ENCODE measurements at regions not wholly inside any gene's neighbourhood (a gene's known extent, or its start where the extent isn't known, plus 50 kb on each side); places are given as distances from the start of the nearest gene placed in this dataset.

DNA sequence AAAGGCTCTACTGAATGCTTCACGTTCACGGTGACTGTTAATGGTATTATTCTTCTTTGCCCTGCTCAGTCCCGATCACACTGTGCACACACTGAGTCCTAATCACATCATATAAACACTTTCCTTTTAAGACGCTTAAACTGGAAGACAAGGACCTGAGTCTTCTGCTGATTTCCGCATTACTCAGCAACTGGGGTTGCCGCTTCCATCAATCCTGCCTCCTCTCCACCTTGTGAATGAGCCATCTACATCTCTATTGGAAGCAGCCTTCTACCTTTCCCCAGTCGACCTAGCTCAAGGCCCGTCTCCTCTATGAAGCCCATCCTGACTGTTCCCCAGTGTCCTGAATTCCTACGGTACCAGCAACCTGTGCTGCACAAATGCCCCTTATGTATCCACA is 104.7 kb downstream of the NCOR2 start:
- DNase-seq: no peak
- H3K36me3 ChIP-seq: peaks cover 0 to 6% (median 2%) of the 10 kb centered on the region in 4 donors
- H3K9me3 ChIP-seq: no peaks in the 10 kb centered on the region
- no peak overlapping the region for H3K27ac ChIP-seq
- ATAC-seq: no peak
- no peaks in the 10 kb centered on the region for H3K4me1 ChIP-seq
- no peaks in the 10 kb centered on the region for H3K27me3 ChIP-seq
- no peak for TF ChIP-seq POLR2A (IDR thresholded peaks at IDR 0.05)
- TF ChIP-seq, protein P1, sequence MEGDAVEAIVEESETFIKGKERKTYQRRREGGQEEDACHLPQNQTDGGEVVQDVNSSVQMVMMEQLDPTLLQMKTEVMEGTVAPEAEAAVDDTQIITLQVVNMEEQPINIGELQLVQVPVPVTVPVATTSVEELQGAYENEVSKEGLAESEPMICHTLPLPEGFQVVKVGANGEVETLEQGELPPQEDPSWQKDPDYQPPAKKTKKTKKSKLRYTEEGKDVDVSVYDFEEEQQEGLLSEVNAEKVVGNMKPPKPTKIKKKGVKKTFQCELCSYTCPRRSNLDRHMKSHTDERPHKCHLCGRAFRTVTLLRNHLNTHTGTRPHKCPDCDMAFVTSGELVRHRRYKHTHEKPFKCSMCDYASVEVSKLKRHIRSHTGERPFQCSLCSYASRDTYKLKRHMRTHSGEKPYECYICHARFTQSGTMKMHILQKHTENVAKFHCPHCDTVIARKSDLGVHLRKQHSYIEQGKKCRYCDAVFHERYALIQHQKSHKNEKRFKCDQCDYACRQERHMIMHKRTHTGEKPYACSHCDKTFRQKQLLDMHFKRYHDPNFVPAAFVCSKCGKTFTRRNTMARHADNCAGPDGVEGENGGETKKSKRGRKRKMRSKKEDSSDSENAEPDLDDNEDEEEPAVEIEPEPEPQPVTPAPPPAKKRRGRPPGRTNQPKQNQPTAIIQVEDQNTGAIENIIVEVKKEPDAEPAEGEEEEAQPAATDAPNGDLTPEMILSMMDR (IDR thresholded peaks at IDR 0.05): no peak
- intact Hi-C loops (cut with DNase I): no loop called here
- no peak overlapping the region for H3K4me3 ChIP-seq
- 87% methylated on average over 9 of the region's 9 CpGs for WGBS (ENCODE audit: insufficient coverage, low coverage, low lambda C conversion rate, missing lambda C conversion rate)

DNA sequence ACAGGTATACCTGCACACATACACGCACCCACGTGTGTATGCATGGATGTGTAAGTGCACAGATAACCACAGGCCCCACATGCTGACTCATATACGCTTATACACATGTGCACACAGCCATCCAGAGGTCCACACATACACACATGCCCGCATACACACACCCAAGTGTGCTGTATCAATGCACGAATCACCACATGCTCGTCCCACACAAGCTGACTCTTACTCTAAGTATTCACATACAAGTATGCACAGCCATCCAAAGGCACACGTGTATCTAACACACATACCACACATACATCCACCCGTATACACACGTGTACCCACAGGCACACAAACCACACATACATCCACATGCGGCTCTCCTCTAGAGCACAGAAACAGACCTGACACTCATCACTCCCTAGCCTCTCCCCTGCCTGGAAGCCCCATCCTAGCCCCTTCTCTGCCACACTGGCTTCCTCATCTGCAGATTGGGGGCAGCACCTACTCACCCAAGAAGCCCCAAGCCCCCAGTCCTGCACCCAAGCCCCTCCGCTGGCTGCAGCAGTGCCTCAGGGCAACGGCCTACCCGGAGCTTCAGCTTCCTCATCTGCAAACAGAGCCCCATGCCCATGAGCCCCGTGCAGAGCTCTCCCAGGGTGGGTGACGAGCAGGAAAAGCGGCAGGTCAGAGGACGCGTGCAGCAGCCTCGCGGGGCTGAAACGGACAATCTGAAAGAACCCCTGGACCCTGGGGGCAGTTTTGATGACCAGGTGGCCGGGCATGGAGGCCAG is 105.4 kb downstream of the NCOR2 start:
- no peaks in the 10 kb centered on the region for H3K27me3 ChIP-seq
- 98% methylated on average over 9 of the region's 22 CpGs for WGBS (ENCODE audit: insufficient coverage, low coverage, low lambda C conversion rate, missing lambda C conversion rate)
- H3K9me3 ChIP-seq: no peaks in the 10 kb centered on the region
- intact Hi-C loops (cut with DNase I): no loop called here
- no peak overlapping the region for H3K4me3 ChIP-seq
- no peak for ATAC-seq
- no peaks in the 10 kb centered on the region for H3K4me1 ChIP-seq
- H3K27ac ChIP-seq: no peak overlapping the region
- TF ChIP-seq, protein P1 (IDR thresholded peaks at IDR 0.05): no peak
- TF ChIP-seq POLR2A (IDR thresholded peaks at IDR 0.05): no peak
- H3K36me3 ChIP-seq: peaks cover 0 to 6% (median 2%) of the 10 kb centered on the region in 4 donors
- no peak for DNase-seq

DNA sequence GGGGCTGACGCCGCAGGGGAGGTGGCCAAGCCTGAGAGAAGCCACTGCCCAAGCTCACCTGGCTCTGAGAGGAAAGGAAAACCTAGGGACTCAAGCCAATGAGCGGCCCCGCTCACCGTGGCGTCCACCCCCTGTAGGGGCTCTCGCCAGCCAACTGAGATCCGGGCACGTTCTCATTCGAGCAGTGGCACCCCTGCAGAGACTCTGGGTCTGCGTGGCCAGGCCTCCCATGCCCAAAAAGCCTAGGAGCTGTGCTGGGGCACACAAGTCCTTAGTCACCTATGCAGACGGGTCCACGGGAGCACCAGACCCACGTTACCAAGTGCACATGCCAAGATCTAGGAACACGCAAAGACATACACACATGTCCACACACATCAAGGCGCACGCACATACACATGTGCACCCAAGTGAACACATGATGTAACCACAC is 106.2 kb downstream of the NCOR2 start:
- Histone ChIP-seq H3K36me3 (peaks cover 0 to 6% (median 2%) of the 10 kb centered on the region in 4 donors), H3K27ac (no peak overlapping the region), H3K4me1 (no peaks in the 10 kb centered on the region), H3K9me3 (no peaks in the 10 kb centered on the region), H3K4me3 (no peak overlapping the region), H3K27me3 (no peaks in the 10 kb centered on the region)
- WGBS (ENCODE audit: insufficient coverage, low coverage, low lambda C conversion rate, missing lambda C conversion rate): no CpG with 5 or more reads among the region's 17 CpGs
- intact Hi-C loops (cut with DNase I): no loop called here
- TF ChIP-seq, protein P1 (IDR thresholded peaks at IDR 0.05): no peak
- no peak for TF ChIP-seq POLR2A (IDR thresholded peaks at IDR 0.05)
- ATAC-seq (no peak), DNase-seq (no peak)

DNA sequence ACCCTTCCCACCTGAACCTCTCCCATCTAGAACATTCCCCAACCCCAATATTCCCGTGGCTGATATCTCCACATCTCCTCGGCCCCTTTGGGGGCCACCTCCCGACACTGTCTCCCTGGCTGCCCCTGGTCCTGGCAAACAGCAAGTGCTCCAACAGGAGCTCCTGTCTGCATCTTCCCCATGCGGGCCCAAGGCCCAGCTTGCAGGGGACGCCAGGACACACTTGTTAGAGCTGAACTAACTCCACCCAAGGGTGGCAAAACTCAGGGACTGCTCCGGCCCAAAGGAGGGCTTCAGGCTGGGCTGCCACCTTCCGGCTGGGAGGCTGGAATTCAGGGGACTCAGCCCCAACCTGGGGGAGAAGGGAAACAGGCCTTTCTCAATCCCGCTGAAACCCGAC is 106.6 kb downstream of the NCOR2 start:
- no peak overlapping the region for H3K27ac ChIP-seq
- DNase-seq: no peak
- WGBS (ENCODE audit: insufficient coverage, low coverage, low lambda C conversion rate, missing lambda C conversion rate): no CpG with 5 or more reads among the region's 9 CpGs
- no peaks in the 10 kb centered on the region for H3K4me1 ChIP-seq
- intact Hi-C loops (cut with DNase I): no loop called here
- no peak for ATAC-seq
- no peaks in the 10 kb centered on the region for H3K27me3 ChIP-seq
- peaks cover 0 to 6% (median 2%) of the 10 kb centered on the region in 4 donors for H3K36me3 ChIP-seq
- no peaks in the 10 kb centered on the region for H3K9me3 ChIP-seq
- no peak for TF ChIP-seq POLR2A (IDR thresholded peaks at IDR 0.05)
- TF ChIP-seq, protein P1 (IDR thresholded peaks at IDR 0.05): no peak
- no peak overlapping the region for H3K4me3 ChIP-seq

Data from right lobe of liver (tissue), 6 donors.